ENCODE measurements at regions not wholly inside any gene's neighbourhood (a gene's known extent, or its start where the extent isn't known, plus 50 kb on each side); places are given as distances from the start of the nearest gene placed in this dataset.
A peak's percentile ranks its signal among the peaks of the same experiment; 100 is the strongest.

DNA sequence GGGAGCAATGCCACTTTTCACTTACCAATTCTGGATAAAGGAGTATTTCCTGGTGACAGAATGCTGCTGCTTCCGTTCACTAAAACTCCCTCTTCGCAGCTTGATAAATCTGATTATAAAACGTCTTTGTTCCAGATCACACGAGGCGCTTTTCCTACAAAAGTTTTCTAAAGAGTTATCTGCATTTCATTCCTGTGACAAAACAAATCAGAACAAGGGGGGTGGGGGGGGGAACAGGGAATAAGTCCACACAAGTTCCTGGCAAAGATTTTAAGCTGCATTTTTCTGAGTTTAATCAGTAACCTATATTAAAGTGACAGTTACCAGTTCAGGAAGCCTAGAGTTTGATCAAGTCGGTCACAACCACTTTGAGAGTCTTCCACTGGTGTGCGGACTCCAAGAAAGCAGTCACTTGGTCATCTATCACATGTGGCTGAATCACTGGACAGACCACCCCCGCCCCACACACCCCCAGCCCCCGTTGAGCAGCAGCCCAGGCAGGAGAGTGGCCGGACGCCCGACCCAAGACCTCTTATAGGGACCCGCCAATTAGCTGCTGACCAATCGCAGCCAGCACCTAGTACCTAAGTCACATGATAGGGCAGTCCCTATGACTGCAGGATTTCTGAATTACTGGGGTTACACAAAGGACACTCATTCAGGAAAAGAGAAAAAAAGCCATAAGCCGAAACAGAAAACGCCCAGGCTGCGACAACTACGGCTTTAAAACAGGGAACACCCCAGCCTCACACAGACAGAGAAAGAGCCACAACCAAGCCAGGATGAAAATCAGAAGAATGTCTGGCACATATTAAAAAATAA, 569.3 kb upstream of the DIPK2B start:
- Histone ChIP-seq H3K9ac (ENCODE audit: insufficient read depth, low read depth, low read length) (peak overlapping the region; percentile 68), H3K27ac (ENCODE audit: extremely low read length, insufficient read depth, low read length) (peak overlapping the region; percentile 74), H3K4me1 (ENCODE audit: insufficient read depth, low read length) (peaks cover 29% of the 10 kb centered on the region), H4K20me1 (ENCODE audit: insufficient read depth, low read length) (no peaks in the 10 kb centered on the region), H3K27me3 (ENCODE audit: control insufficient read depth in 1 of 2, insufficient read depth in 2 of 2, low read length in 2 of 2) (no peaks in the 10 kb centered on the region), H2AFZ (ENCODE audit: low read length) (peak overlapping the region; percentile 15), H3K4me3 (replicated peaks in 1 of 3; ENCODE audit: insufficient read depth in 1 of 3, low read depth in 2 of 3, low read length in 3 of 3) (peak overlapping the region; percentile 57 to 62 (median 57)), H3K79me2 (ENCODE audit: insufficient read depth, low read length) (peaks cover 32% of the 10 kb centered on the region), H3K9me3 (ENCODE audit: low read length) (no peaks in the 10 kb centered on the region), H3K36me3 (replicated peaks in 1 of 2; ENCODE audit: control insufficient read depth in 1 of 2, insufficient read depth in 2 of 2, low read length in 2 of 2) (no peaks in the 10 kb centered on the region), H3K4me2 (ENCODE audit: low read depth, low read length) (peak overlapping the region; percentile 77)
- DNase-seq (ENCODE audit: low spot score) = peak; percentile 88
- intact Hi-C loops (cut with micrococcal nuclease; ENCODE audit: unreplicated experiment) (no loop called here), in situ Hi-C loops (cut with HindIII; ENCODE audit: extremely low pct_ligation_motif_present, low pct_unique_long_range_greater_than_20kb) (loop anchor here (25.0 kb wide), 1 partner anchor 258 kb away; no protein-coding TSS in a partner anchor)
- FAIRE-seq = peak; percentile 93
- peak; percentile 99 for ATAC-seq
- no TSS peak for BruUV-seq (replicated peaks)
- ChIA-PET CTCF (ENCODE audit: low intra/inter-chr PET ratio, low total read pairs) (no interaction called here), POLR2A (interaction anchor here (0.6 to 1.6 kb wide), 3 partner anchors 10 to 678 kb away, joined by 3 to 4 read pairs (median 4); no protein-coding TSS in a partner anchor)
- 2% methylated on average over 15 of the region's 18 CpGs for WGBS (ENCODE audit: low lambda C conversion rate)
- TF ChIP-seq KLF16 (CRISPR knock-in tag; IDR thresholded peaks at IDR 0.05) (no peak), ZFP62 (CRISPR knock-in tag; IDR thresholded peaks at IDR 0.05) (no peak), USF2 (IDR thresholded peaks at IDR 0.05; ENCODE audit: low read depth, low read length) (peak; percentile 44; the same call in 1 of the 2 replicates), USF2 (CRISPR knock-in tag; IDR thresholded peaks at IDR 0.05; ENCODE audit: borderline replicate concordance) (no peak; the same call in 1 of the 2 replicates), ZNF431 (CRISPR knock-in tag; IDR thresholded peaks at IDR 0.05; ENCODE audit: borderline replicate concordance, low read depth) (no peak), NRL (CRISPR knock-in tag; IDR thresholded peaks at IDR 0.05; ENCODE audit: borderline replicate concordance) (no peak), LRRFIP1 (CRISPR knock-in tag; conservative IDR thresholded peaks at IDR 0.05) (no peak), ZNF709 (CRISPR knock-in tag; IDR thresholded peaks at IDR 0.05) (no peak), PREB (CRISPR knock-in tag; IDR thresholded peaks at IDR 0.05) (no peak), ZMYM3 (CRISPR knock-in tag; IDR thresholded peaks at IDR 0.05) (no peak), ZNF788 (CRISPR knock-in tag; IDR thresholded peaks at IDR 0.05; ENCODE audit: borderline replicate concordance) (no peak), ZNF343 (CRISPR knock-in tag; IDR thresholded peaks at IDR 0.05) (no peak)
- TF ChIP-seq, protein P1, sequence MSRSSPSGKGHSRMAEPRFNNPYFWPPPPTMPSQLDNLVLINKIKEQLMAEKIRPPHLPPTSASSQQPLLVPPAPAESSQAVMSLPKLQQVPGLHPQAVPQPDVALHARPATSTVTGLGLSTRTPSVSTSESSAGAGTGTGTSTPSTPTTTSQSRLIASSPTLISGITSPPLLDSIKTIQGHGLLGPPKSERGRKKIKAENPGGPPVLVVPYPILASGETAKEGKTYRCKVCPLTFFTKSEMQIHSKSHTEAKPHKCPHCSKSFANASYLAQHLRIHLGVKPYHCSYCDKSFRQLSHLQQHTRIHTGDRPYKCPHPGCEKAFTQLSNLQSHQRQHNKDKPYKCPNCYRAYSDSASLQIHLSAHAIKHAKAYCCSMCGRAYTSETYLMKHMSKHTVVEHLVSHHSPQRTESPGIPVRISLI (CRISPR knock-in tag; IDR thresholded peaks at IDR 0.05; ENCODE audit: borderline replicate concordance) = peak; percentile 34; the same call in 1 of the 2 replicates
- TF ChIP-seq, protein P2, sequence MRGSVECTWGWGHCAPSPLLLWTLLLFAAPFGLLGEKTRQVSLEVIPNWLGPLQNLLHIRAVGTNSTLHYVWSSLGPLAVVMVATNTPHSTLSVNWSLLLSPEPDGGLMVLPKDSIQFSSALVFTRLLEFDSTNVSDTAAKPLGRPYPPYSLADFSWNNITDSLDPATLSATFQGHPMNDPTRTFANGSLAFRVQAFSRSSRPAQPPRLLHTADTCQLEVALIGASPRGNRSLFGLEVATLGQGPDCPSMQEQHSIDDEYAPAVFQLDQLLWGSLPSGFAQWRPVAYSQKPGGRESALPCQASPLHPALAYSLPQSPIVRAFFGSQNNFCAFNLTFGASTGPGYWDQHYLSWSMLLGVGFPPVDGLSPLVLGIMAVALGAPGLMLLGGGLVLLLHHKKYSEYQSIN (CRISPR knock-in tag; IDR thresholded peaks at IDR 0.05; ENCODE audit: borderline replicate concordance) = no peak
